Skeletal muscle satellite cell (primary cell): ENCODE measurements at regions not wholly inside any gene's neighbourhood (a gene's known extent, or its start where the extent isn't known, plus 50 kb on each side); places are given as distances from the start of the nearest gene placed in this dataset.

Experiments used
- H3K27me3 ChIP-seq: 2 replicates; pipeline ENCODE4 v1.7.0; 2013; ENCODE audit warnings: low read length; ENCODE audit not compliant: control insufficient read depth, insufficient read depth
- H3K36me3 ChIP-seq: 2 replicates; pipeline ENCODE4 v1.7.0; 2013; ENCODE audit warnings: mild to moderate bottlenecking, control low read depth, low read length; ENCODE audit not compliant: insufficient read depth
- H3K4me1 ChIP-seq: 2 replicates; pipeline ENCODE4 v1.7.0; 2013; ENCODE audit warnings: low read length; ENCODE audit not compliant: control insufficient read depth, insufficient read depth
- H3K4me2 ChIP-seq: 2 replicates; pipeline ENCODE4 v1.7.0; 2013; ENCODE audit warnings: mild to moderate bottlenecking, low read length
- H3K4me3 ChIP-seq: 2 replicates; pipeline ENCODE4 v1.7.0; 2013; ENCODE audit warnings: low read length
- H3K9ac ChIP-seq: 2 replicates; pipeline ENCODE4 v1.7.0; 2013; ENCODE audit warnings: mild to moderate bottlenecking, low read depth, low read length, moderate library complexity
- H3K9me3 ChIP-seq: replicated peaks from 2 replicates; pipeline ENCODE4 v1.7.0; 2013; ENCODE audit warnings: mild to moderate bottlenecking, control low read depth, low read length

GRCh38 chr22:48361099-48361639, 1466.5 kb downstream of the BRD1 start:
- Histone ChIP-seq H3K9ac (no peak overlapping the region), H3K4me3 (no peak overlapping the region), H3K4me2 (no peak overlapping the region), H3K4me1 (no peaks in the 10 kb centered on the region), H3K9me3 (peaks cover 33% of the 10 kb centered on the region), H3K36me3 (no peaks in the 10 kb centered on the region), H3K27me3 (no peaks in the 10 kb centered on the region)

GRCh38 chr22:48359613-48359965, 1468.1 kb downstream of the BRD1 start:
- H3K9ac ChIP-seq, result no peak overlapping the region
- H3K27me3 ChIP-seq, result no peaks in the 10 kb centered on the region
- no peak overlapping the region for H3K4me3 ChIP-seq
- H3K4me2 ChIP-seq, result no peak overlapping the region
- H3K4me1 ChIP-seq, result no peaks in the 10 kb centered on the region
- no peaks in the 10 kb centered on the region for H3K36me3 ChIP-seq
- H3K9me3 ChIP-seq, result peaks cover 33% of the 10 kb centered on the region

GRCh38 chr22:48358886-48359612, 1468.6 kb downstream of the BRD1 start:
- Histone ChIP-seq H3K4me1 (no peaks in the 10 kb centered on the region), H3K9me3 (peaks cover 33% of the 10 kb centered on the region), H3K27me3 (no peaks in the 10 kb centered on the region), H3K36me3 (no peaks in the 10 kb centered on the region), H3K9ac (no peak overlapping the region), H3K4me3 (no peak overlapping the region), H3K4me2 (no peak overlapping the region)

- H3K4me1 ChIP-seq, result no peaks in the 10 kb centered on the region
- no peak overlapping the region for H3K4me3 ChIP-seq
- H3K9me3 ChIP-seq, result peaks cover 32% of the 10 kb centered on the region
- H3K36me3 ChIP-seq, result no peaks in the 10 kb centered on the region
- H3K9ac ChIP-seq, result no peak overlapping the region
- no peaks in the 10 kb centered on the region for H3K27me3 ChIP-seq
- H3K4me2 ChIP-seq, result no peak overlapping the region
Observed at GRCh38 chr22:48357961-48358360, 1469.7 kb downstream of the BRD1 start.

GRCh38 chr22:48357196-48357595, 1470.5 kb downstream of the BRD1 start:
- Histone ChIP-seq H3K4me3 (no peak overlapping the region), H3K4me2 (no peak overlapping the region), H3K36me3 (no peaks in the 10 kb centered on the region), H3K27me3 (no peaks in the 10 kb centered on the region), H3K4me1 (no peaks in the 10 kb centered on the region), H3K9ac (no peak overlapping the region), H3K9me3 (peaks cover 28% of the 10 kb centered on the region)

GRCh38 chr22:48356731-48357130, 1470.9 kb downstream of the BRD1 start:
- H3K9ac ChIP-seq, result no peak overlapping the region
- H3K4me3 ChIP-seq, result no peak overlapping the region
- H3K36me3 ChIP-seq, result no peaks in the 10 kb centered on the region
- H3K9me3 ChIP-seq, result peaks cover 27% of the 10 kb centered on the region
- H3K4me2 ChIP-seq, result no peak overlapping the region
- H3K27me3 ChIP-seq, result no peaks in the 10 kb centered on the region
- no peaks in the 10 kb centered on the region for H3K4me1 ChIP-seq

GRCh38 chr22:48354096-48354495, 1473.6 kb downstream of the BRD1 start:
- Histone ChIP-seq H3K4me3 (no peak overlapping the region), H3K9me3 (peaks cover 24% of the 10 kb centered on the region), H3K36me3 (no peaks in the 10 kb centered on the region), H3K4me1 (no peaks in the 10 kb centered on the region), H3K27me3 (no peaks in the 10 kb centered on the region), H3K4me2 (no peak overlapping the region), H3K9ac (no peak overlapping the region)

- Histone ChIP-seq H3K4me3 (no peak overlapping the region), H3K36me3 (no peaks in the 10 kb centered on the region), H3K4me2 (no peak overlapping the region), H3K9me3 (peaks cover 27% of the 10 kb centered on the region), H3K4me1 (no peaks in the 10 kb centered on the region), H3K27me3 (no peaks in the 10 kb centered on the region), H3K9ac (no peak overlapping the region)
Observed at GRCh38 chr22:48353116-48353947, 1474.3 kb downstream of the BRD1 start.

GRCh38 chr22:48352086-48352911, 1475.4 kb downstream of the BRD1 start:
- H3K4me2 ChIP-seq, result no peak overlapping the region

GRCh38 chr22:48351376-48352085, 1476.1 kb downstream of the BRD1 start:
- Histone ChIP-seq H3K4me3 (no peak overlapping the region), H3K9me3 (peaks cover 21% of the 10 kb centered on the region), H3K4me2 (no peak overlapping the region), H3K27me3 (no peaks in the 10 kb centered on the region), H3K36me3 (no peaks in the 10 kb centered on the region), H3K9ac (no peak overlapping the region), H3K4me1 (no peaks in the 10 kb centered on the region)

More at GRCh38 chr22:48352086-48352911, 1475.4 kb downstream of the BRD1 start:
- no peaks in the 10 kb centered on the region for H3K4me1 ChIP-seq
- no peaks in the 10 kb centered on the region for H3K27me3 ChIP-seq
- H3K9ac ChIP-seq, result no peak overlapping the region
- no peaks in the 10 kb centered on the region for H3K36me3 ChIP-seq
- no peak overlapping the region for H3K4me3 ChIP-seq
- peaks cover 24% of the 10 kb centered on the region for H3K9me3 ChIP-seq

GRCh38 chr22:48350456-48350855, 1477.2 kb downstream of the BRD1 start:
- no peak overlapping the region for H3K4me3 ChIP-seq
- peaks cover 28% of the 10 kb centered on the region for H3K9me3 ChIP-seq
- no peaks in the 10 kb centered on the region for H3K27me3 ChIP-seq

More at GRCh38 chr22:48350456-48350855, 1477.2 kb downstream of the BRD1 start:
- Histone ChIP-seq H3K36me3 (no peaks in the 10 kb centered on the region), H3K4me2 (no peak overlapping the region), H3K9ac (no peak overlapping the region), H3K4me1 (no peaks in the 10 kb centered on the region)
